H1 (cell line): ENCODE measurements at regions not wholly inside any gene's neighbourhood (a gene's known extent, or its start where the extent isn't known, plus 50 kb on each side); places are given as distances from the start of the nearest gene placed in this dataset.

ENCODE experiments used
- CTCF ChIA-PET: fragments of 300-600 bp; sonication (Branson Sonifier 250); formaldehyde crosslinking; loops from one replicate; lab custom pipeline; 2021; ENCODE audit not compliant: partially characterized antibody; lab: Charles Lee
- POLR2A ChIA-PET: fragments of 300-600 bp; sonication (Branson Sonifier 250); formaldehyde crosslinking; loops from one replicate; lab custom pipeline; 2021; ENCODE audit warnings: inconsistent platforms; ENCODE audit not compliant: partially characterized antibody; lab: Charles Lee
- DNase-seq, 2 experiments: peaks; one replicate each; pipeline versions ENCODE4 v3.0.0 to v3.0.0-alpha.2; 2010 to 2022; ENCODE audit warnings: low spot score in 2 of 2, low read depth in 1 of 2, mixed read lengths in 1 of 2
- FAIRE-seq: peaks from 2 replicates; lab custom pipeline; 2011; peaks lifted over from hg19 to GRCh38; lab: Jason Lieb, UNC
- H2AFZ ChIP-seq: 2 replicates; pipeline ENCODE4 v1.8.1; 2012; ENCODE audit warnings: low read length, inconsistent platforms
- H2AK5ac ChIP-seq: 2 replicates; pipeline ENCODE4 v1.6.1; 2013; ENCODE audit warnings: low read depth, low read length
- H2BK120ac ChIP-seq: replicated peaks from 2 replicates; pipeline ENCODE3; 2013; ENCODE audit warnings: low read depth, low read length, inconsistent platforms
- H2BK12ac ChIP-seq: 2 replicates; pipeline ENCODE4 v1.6.1; 2013; ENCODE audit warnings: low read depth, low read length
- H2BK15ac ChIP-seq: 2 replicates; pipeline ENCODE4 v1.6.1; 2013; ENCODE audit warnings: low read length
- H2BK20ac ChIP-seq: 2 replicates; pipeline ENCODE4 v1.6.1; 2013; ENCODE audit warnings: low read length
- H2BK5ac ChIP-seq: 2 replicates; pipeline ENCODE4 v1.6.1; 2013; ENCODE audit warnings: low read depth, low read length
- H3K14ac ChIP-seq: 2 replicates; pipeline ENCODE4 v1.6.1; 2013; ENCODE audit warnings: inconsistent platforms; ENCODE audit not compliant: insufficient read length
- H3K18ac ChIP-seq: 2 replicates; pipeline ENCODE4 v1.6.1; 2013; ENCODE audit warnings: low read length; ENCODE audit errors: extremely low read depth
- H3K23ac ChIP-seq: 2 replicates; pipeline ENCODE4 v1.6.1; 2013; ENCODE audit warnings: inconsistent platforms; ENCODE audit not compliant: insufficient read length
- H3K23me2 ChIP-seq: 2 replicates; pipeline ENCODE4 v1.6.1; 2013; ENCODE audit warnings: low read depth, low read length
- H3K27ac ChIP-seq: 2 replicates; pipeline ENCODE4 v1.6.1; 2011; ENCODE audit warnings: low read depth, low read length, inconsistent platforms
- H3K27me3 ChIP-seq, 4 experiments: replicated peaks in 1 of 4; 1 replicate in 1 of 4; 2 replicates in 3 of 4; pipeline versions ENCODE4 v1.6.1 to v1.8.1; 2011 to 2013; ENCODE audit warnings: low read length in 3 of 4, mild to moderate bottlenecking in 3 of 4, inconsistent platforms in 2 of 4, mixed read lengths in 2 of 4, moderate library complexity in 1 of 4; ENCODE audit not compliant: control insufficient read depth in 3 of 4, insufficient read depth in 3 of 4; ENCODE audit errors: extremely low read depth in 1 of 4
- H3K36me3 ChIP-seq, 4 experiments: 2 replicates each; pipeline versions ENCODE4 v1.6.1 to v1.8.1; 2011 to 2013; ENCODE audit warnings: mild to moderate bottlenecking in 4 of 4, low read length in 3 of 4, moderate library complexity in 2 of 4, control low read depth in 1 of 4, inconsistent platforms in 1 of 4; ENCODE audit not compliant: insufficient read depth in 4 of 4, control insufficient read depth in 2 of 4
- H3K4ac ChIP-seq: replicated peaks from 2 replicates; pipeline ENCODE3; 2013; ENCODE audit warnings: low read length, low read depth, mixed read lengths, inconsistent platforms; ENCODE audit not compliant: insufficient read length
- H3K4me1 ChIP-seq, 4 experiments: replicated peaks in 1 of 4; 1 replicate in 1 of 4; 2 replicates in 3 of 4; pipeline versions ENCODE4 v1.6.1 to v1.8.1; 2011 to 2013; ENCODE audit warnings: low read length in 3 of 4, inconsistent platforms in 2 of 4, mixed read lengths in 1 of 4; ENCODE audit not compliant: insufficient read depth in 4 of 4, control insufficient read depth in 3 of 4
- H3K4me2 ChIP-seq, 2 experiments: 2 replicates each; pipeline versions ENCODE4 v1.6.1 to v1.8.1; 2011 to 2013; ENCODE audit warnings: low read depth in 2 of 2, low read length in 2 of 2, control low read depth in 1 of 2, inconsistent platforms in 1 of 2, mild to moderate bottlenecking in 1 of 2; ENCODE audit not compliant: insufficient read depth in 1 of 2
- H3K4me3 ChIP-seq, 4 experiments: fragments of 200-600, 300-600 bp in 1 of 4; sonication (generic), shearing (Covaris generic), sonication (Bioruptor Twin) in 1 of 4; 2 replicates each; pipeline versions ENCODE4 v1.5.1 to v1.8.1; 2011 to 2016; ENCODE audit warnings: low read length in 4 of 4, low read depth in 3 of 4, control low read depth in 2 of 4, inconsistent platforms in 2 of 4, mild to moderate bottlenecking in 2 of 4, mixed read lengths in 1 of 4, moderate library complexity in 1 of 4; ENCODE audit not compliant: insufficient read depth in 2 of 4; ENCODE audit errors: extremely low read depth in 1 of 4
- H3K56ac ChIP-seq: replicated peaks from 2 replicates; pipeline ENCODE3; 2013; ENCODE audit warnings: low read depth, mild to moderate bottlenecking, mixed read lengths, low read length, inconsistent platforms; ENCODE audit not compliant: insufficient read length
- H3K79me1 ChIP-seq: 2 replicates; pipeline ENCODE4 v1.6.1; 2013; ENCODE audit warnings: low read depth, low read length, control low read depth
- H3K79me2 ChIP-seq, 2 experiments: 2 replicates each; pipeline versions ENCODE4 v1.6.1 to v1.8.1; 2012 to 2013; ENCODE audit warnings: low read length in 2 of 2, mild to moderate bottlenecking in 2 of 2, inconsistent platforms in 1 of 2; ENCODE audit not compliant: insufficient read depth in 2 of 2, control insufficient read depth in 1 of 2
- H3K9ac ChIP-seq, 4 experiments: replicated peaks in 1 of 4; 1 replicate in 1 of 4; 2 replicates in 3 of 4; pipeline versions ENCODE4 v1.6.1 to v1.8.1; 2011 to 2013; ENCODE audit warnings: low read depth in 3 of 4, low read length in 3 of 4, control low read depth in 2 of 4, mild to moderate bottlenecking in 2 of 4, moderate library complexity in 2 of 4, inconsistent platforms in 1 of 4; ENCODE audit errors: extremely low read depth in 1 of 4
- H3K9me3 ChIP-seq, 2 experiments: 2 replicates each; pipeline versions ENCODE4 v1.6.1 to v1.8.1; 2012 to 2013; ENCODE audit warnings: mild to moderate bottlenecking in 2 of 2, moderate library complexity in 2 of 2, control low read depth in 1 of 2, inconsistent platforms in 1 of 2, low read depth in 1 of 2, low read length in 1 of 2, mixed read lengths in 1 of 2; ENCODE audit not compliant: insufficient read depth in 2 of 2
- H4K20me1 ChIP-seq, 2 experiments: replicated peaks in 1 of 2; 2 replicates each; pipeline versions ENCODE3 to v1.8.1; 2011 to 2013; ENCODE audit warnings: inconsistent platforms in 2 of 2, low read length in 2 of 2, mild to moderate bottlenecking in 1 of 2; ENCODE audit not compliant: insufficient read depth in 2 of 2, control insufficient read depth in 1 of 2
- H4K5ac ChIP-seq: 2 replicates; pipeline ENCODE4 v1.6.1; 2013; ENCODE audit warnings: low read length, low read depth, mixed read lengths, inconsistent platforms; ENCODE audit not compliant: insufficient read length
- H4K8ac ChIP-seq: 2 replicates; pipeline ENCODE4 v1.8.0; 2013; ENCODE audit warnings: mild to moderate bottlenecking, moderate library complexity, low read length, inconsistent platforms; ENCODE audit not compliant: insufficient read depth; ENCODE audit errors: extremely low read depth
- H4K91ac ChIP-seq: replicated peaks from 2 replicates; pipeline ENCODE3; 2013; ENCODE audit warnings: low read length, mixed read lengths, inconsistent platforms; ENCODE audit not compliant: insufficient read length
- EGR1 ChIP-seq: IDR thresholded peaks from 2 replicates; pipeline ENCODE4 v1.6.1; 2011; ENCODE audit warnings: low read depth, low read length, borderline replicate concordance
- GABPA ChIP-seq: IDR thresholded peaks from 2 replicates; pipeline ENCODE4 v1.6.1; 2011; ENCODE audit warnings: mild to moderate bottlenecking, low read length, moderate library complexity, borderline replicate concordance; ENCODE audit not compliant: insufficient read depth
- NRF1 ChIP-seq: IDR thresholded peaks from 2 replicates; pipeline ENCODE4 v1.6.1; 2011; ENCODE audit warnings: mild to moderate bottlenecking, low read depth, low read length, improper control_type of control experiment
- RXRA ChIP-seq: IDR thresholded peaks from 2 replicates; pipeline ENCODE4 v1.6.1; 2011; ENCODE audit warnings: low read depth, mild to moderate bottlenecking, low read length, moderate library complexity; ENCODE audit not compliant: insufficient read depth

DNA sequence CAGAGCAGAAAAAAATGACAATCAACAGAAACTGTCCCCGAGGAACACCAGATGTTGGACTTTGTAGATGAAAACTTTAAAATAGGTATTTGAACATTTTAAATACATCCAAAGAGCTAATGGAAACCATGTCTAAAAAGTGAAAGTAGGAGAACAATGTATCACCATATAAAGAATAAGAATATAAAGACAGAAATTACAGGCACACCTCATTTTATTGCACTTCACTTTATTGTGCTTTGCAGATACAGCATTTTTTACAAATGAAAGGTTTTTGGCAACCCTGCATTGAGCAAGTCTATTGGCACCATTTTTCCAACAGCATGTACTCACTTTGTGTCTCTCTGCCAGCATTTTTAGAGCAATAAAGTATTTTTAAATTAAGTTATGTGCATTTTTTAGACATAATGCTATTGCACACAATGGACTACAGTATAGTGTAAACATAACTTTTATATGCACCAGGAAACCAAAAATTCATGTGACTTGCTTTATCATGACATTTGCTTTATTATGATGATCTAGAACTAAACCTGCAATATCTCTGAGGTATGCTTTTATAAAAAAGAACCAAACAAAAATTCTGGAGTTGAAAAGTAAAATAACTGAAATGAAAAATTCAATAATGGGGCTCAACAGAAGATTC, 212.4 kb upstream of the CASK start (continued):
- no peak for TF ChIP-seq EGR1
- TF ChIP-seq, all 59 proteins: peak for 0

DNA sequence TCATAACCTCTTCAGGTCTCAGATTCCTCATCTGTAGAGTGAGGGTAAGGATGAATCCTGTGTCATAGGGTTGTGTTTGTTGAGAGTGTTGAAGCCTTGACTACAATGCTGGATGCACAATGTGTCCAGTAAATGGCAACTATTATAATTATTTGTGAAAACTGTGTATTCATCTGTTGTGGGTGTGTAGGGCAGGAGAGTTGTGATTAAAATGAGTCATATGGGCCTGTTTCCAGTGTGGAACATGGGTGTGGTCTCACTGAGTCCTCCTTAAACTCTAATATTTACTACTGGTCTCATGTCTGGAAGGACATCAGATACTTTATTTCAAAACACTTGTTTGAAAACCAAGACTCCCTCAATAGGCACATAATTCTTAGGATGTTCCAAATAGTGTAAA, 208.5 kb upstream of the CASK start:
- no peak overlapping the region for H2BK15ac ChIP-seq
- H3K27ac ChIP-seq = no peak overlapping the region
- H3K79me2 ChIP-seq = no peaks in the 10 kb centered on the region
- no peaks in the 10 kb centered on the region for H3K36me3 ChIP-seq
- H3K23me2 ChIP-seq = no peaks in the 10 kb centered on the region
- no peak overlapping the region for H2AK5ac ChIP-seq
- H4K91ac ChIP-seq = no peak overlapping the region
- no peak overlapping the region for H3K4me2 ChIP-seq
- H3K4me3 ChIP-seq = no peak overlapping the region
- ChIA-PET CTCF (no interaction called here), POLR2A (no interaction called here)
- H3K4me1 ChIP-seq = no peaks in the 10 kb centered on the region
- H3K56ac ChIP-seq = no peak overlapping the region
- H3K23ac ChIP-seq = no peak overlapping the region
- no peaks in the 10 kb centered on the region for H3K9me3 ChIP-seq
- TF ChIP-seq RXRA (no peak), GABPA (no peak), NRF1 (no peak)
- no peak overlapping the region for H3K14ac ChIP-seq
- no peak overlapping the region for H4K5ac ChIP-seq
- H3K4ac ChIP-seq = no peak overlapping the region
- H3K27me3 ChIP-seq = no peaks in the 10 kb centered on the region
- FAIRE-seq (no peak), DNase-seq (no peak)
- no peaks in the 10 kb centered on the region for H4K20me1 ChIP-seq
- no peak overlapping the region for H3K9ac ChIP-seq
- no peaks in the 10 kb centered on the region for H3K79me1 ChIP-seq
- no peak overlapping the region for H2AFZ ChIP-seq
- H2BK12ac ChIP-seq = no peak overlapping the region
- H4K8ac ChIP-seq = no peak overlapping the region
- H2BK120ac ChIP-seq = no peak overlapping the region
- no peak overlapping the region for H2BK20ac ChIP-seq
- no peak overlapping the region for H3K18ac ChIP-seq
- H2BK5ac ChIP-seq = no peak overlapping the region
